ENCODE measurements at regions not wholly inside any gene's neighbourhood (a gene's known extent, or its start where the extent isn't known, plus 50 kb on each side); places are given as distances from the start of the nearest gene placed in this dataset.

- no peak for TF ChIP-seq CTCF (conservative IDR thresholded peaks at IDR 0.05; ENCODE audit: low read depth, low read length)
- DNase-seq (ENCODE audit: low read depth): no peak
- no peak overlapping the region for H3K4me3 ChIP-seq (ENCODE audit: low read length)
Observed at GRCh38 chr4:42724451-42724850, 67.5 kb upstream of the ATP8A1 start.

GRCh38 chr4:42720533-42720932 lies 63.6 kb upstream of the ATP8A1 start:
- TF ChIP-seq CTCF (conservative IDR thresholded peaks at IDR 0.05; ENCODE audit: low read depth, low read length): no peak
- no peak for DNase-seq (ENCODE audit: low read depth)
- H3K4me3 ChIP-seq (ENCODE audit: low read length): no peak overlapping the region

- no peak for DNase-seq (ENCODE audit: low read depth)
Observed at GRCh38 chr4:42719257-42719656, 62.4 kb upstream of the ATP8A1 start.

GRCh38 chr4:42718336-42718735 lies 61.4 kb upstream of the ATP8A1 start:
- H3K4me3 ChIP-seq (ENCODE audit: low read length): no peak overlapping the region
- TF ChIP-seq CTCF (conservative IDR thresholded peaks at IDR 0.05; ENCODE audit: low read depth, low read length): no peak
- DNase-seq (ENCODE audit: low read depth): no peak

More at GRCh38 chr4:42719257-42719656, 62.4 kb upstream of the ATP8A1 start:
- no peak overlapping the region for H3K4me3 ChIP-seq (ENCODE audit: low read length)
- no peak for TF ChIP-seq CTCF (conservative IDR thresholded peaks at IDR 0.05; ENCODE audit: low read depth, low read length)

- DNase-seq (ENCODE audit: low read depth): no peak
- no peak for TF ChIP-seq CTCF (conservative IDR thresholded peaks at IDR 0.05; ENCODE audit: low read depth, low read length)
- H3K4me3 ChIP-seq (ENCODE audit: low read length): no peak overlapping the region
Observed at GRCh38 chr4:42716996-42717395, 60.1 kb upstream of the ATP8A1 start.

GRCh38 chr4:42715807-42716482 lies 59.0 kb upstream of the ATP8A1 start:
- H3K4me3 ChIP-seq (ENCODE audit: low read length): no peak overlapping the region
- TF ChIP-seq CTCF (conservative IDR thresholded peaks at IDR 0.05; ENCODE audit: low read depth, low read length): no peak
- DNase-seq (ENCODE audit: low read depth): no peak

GRCh38 chr4:42713391-42713790 lies 56.5 kb upstream of the ATP8A1 start:
- no peak for TF ChIP-seq CTCF (conservative IDR thresholded peaks at IDR 0.05; ENCODE audit: low read depth, low read length)
- no peak for DNase-seq (ENCODE audit: low read depth)
- no peak overlapping the region for H3K4me3 ChIP-seq (ENCODE audit: low read length)
